ENCODE measurements at regions not wholly inside any gene's neighbourhood (a gene's known extent, or its start where the extent isn't known, plus 50 kb on each side); places are given as distances from the start of the nearest gene placed in this dataset.

DNA sequence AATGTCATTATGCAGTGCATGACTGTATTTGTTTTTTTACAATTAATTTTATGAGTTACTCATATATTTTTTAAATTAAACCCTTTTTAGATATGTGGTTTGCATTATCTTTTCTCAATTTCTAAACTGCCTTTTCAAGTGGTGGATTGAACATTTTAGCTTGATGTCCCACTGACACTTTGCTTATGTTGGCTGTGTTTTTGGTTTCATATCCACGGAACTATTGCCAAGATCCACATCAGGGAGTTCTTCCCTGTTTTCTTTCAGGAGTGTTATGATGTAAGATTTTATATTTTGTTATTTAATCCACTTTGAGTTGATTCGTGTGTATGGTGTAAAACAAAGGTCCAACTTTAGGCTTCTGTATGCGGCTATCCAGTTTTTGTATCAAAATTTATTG, 1144.9 kb upstream of the EYS start:
- H3K4me1 Mint-ChIP-seq = no peaks in the 10 kb centered on the region
- Histone ChIP-seq H3K4me1 (ENCODE audit: control insufficient read depth, insufficient read depth, low read length) (no peaks in the 10 kb centered on the region), H3K27me3 (ENCODE audit: control insufficient read depth, insufficient read depth, low read length) (no peaks in the 10 kb centered on the region), H3K9me3 (ENCODE audit: control insufficient read depth, insufficient read depth, low read length) (peaks cover 4% of the 10 kb centered on the region), H3K27ac (ENCODE audit: low read length) (no peak overlapping the region), H3K4me3 (ENCODE audit: low read length) (no peak overlapping the region), H3K36me3 (ENCODE audit: control insufficient read depth, insufficient read depth, low read length) (no peaks in the 10 kb centered on the region)
- intact Hi-C loops (cut with micrococcal nuclease) = no loop called here
- H3K27me3 Mint-ChIP-seq (ENCODE audit: low read depth in 2 of 2) = no peaks in the 10 kb centered on the region
- DNase-seq (no peak), ATAC-seq (no peak)
- peaks cover 12% of the 10 kb centered on the region for H3K36me3 Mint-ChIP-seq
- no peak overlapping the region for H3K4me3 Mint-ChIP-seq
- TF ChIP-seq, protein P1, sequence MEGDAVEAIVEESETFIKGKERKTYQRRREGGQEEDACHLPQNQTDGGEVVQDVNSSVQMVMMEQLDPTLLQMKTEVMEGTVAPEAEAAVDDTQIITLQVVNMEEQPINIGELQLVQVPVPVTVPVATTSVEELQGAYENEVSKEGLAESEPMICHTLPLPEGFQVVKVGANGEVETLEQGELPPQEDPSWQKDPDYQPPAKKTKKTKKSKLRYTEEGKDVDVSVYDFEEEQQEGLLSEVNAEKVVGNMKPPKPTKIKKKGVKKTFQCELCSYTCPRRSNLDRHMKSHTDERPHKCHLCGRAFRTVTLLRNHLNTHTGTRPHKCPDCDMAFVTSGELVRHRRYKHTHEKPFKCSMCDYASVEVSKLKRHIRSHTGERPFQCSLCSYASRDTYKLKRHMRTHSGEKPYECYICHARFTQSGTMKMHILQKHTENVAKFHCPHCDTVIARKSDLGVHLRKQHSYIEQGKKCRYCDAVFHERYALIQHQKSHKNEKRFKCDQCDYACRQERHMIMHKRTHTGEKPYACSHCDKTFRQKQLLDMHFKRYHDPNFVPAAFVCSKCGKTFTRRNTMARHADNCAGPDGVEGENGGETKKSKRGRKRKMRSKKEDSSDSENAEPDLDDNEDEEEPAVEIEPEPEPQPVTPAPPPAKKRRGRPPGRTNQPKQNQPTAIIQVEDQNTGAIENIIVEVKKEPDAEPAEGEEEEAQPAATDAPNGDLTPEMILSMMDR (IDR thresholded peaks at IDR 0.05) = no peak
- H3K27ac Mint-ChIP-seq = no peak overlapping the region
- 100% methylated on average over 1 of the region's 3 CpGs for WGBS (ENCODE audit: insufficient coverage)
- H3K9me3 Mint-ChIP-seq = peaks cover 16 to 24% of the 10 kb centered on the region in 2 donors

DNA sequence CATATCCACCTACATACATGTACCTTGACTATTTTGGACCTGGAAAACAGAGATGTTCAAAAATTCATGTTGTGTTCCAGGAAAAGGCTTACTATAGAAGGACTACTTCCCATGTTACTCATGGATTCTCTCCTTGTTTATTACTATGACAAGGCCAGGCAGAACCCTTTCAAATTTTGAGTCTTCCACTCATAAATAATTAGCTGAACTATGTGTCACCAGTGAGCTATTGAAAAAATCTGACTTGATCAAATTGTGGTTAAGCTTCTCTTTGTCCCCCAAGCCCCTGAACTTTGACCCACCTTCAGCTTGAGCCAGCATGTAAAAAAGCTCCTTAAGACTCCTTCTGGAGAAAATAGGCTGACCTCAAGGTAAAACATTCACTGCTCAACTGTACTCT, 1142.8 kb upstream of the EYS start:
- Histone ChIP-seq H3K27ac (ENCODE audit: low read length) (no peak overlapping the region), H3K4me3 (ENCODE audit: low read length) (no peak overlapping the region), H3K4me1 (ENCODE audit: control insufficient read depth, insufficient read depth, low read length) (no peaks in the 10 kb centered on the region), H3K27me3 (ENCODE audit: control insufficient read depth, insufficient read depth, low read length) (no peaks in the 10 kb centered on the region), H3K36me3 (ENCODE audit: control insufficient read depth, insufficient read depth, low read length) (no peaks in the 10 kb centered on the region), H3K9me3 (ENCODE audit: control insufficient read depth, insufficient read depth, low read length) (peaks cover 4% of the 10 kb centered on the region)
- Mint-ChIP-seq H3K9me3 (peaks cover 11 to 18% of the 10 kb centered on the region in 2 donors), H3K27ac (no peak overlapping the region), H3K27me3 (ENCODE audit: low read depth in 2 of 2) (no peaks in the 10 kb centered on the region), H3K36me3 (peaks cover 6% of the 10 kb centered on the region), H3K4me1 (no peaks in the 10 kb centered on the region), H3K4me3 (no peak overlapping the region)
- TF ChIP-seq, protein P1 (IDR thresholded peaks at IDR 0.05) = no peak
- intact Hi-C loops (cut with micrococcal nuclease) = no loop called here
- ATAC-seq (no peak), DNase-seq (no peak)

DNA sequence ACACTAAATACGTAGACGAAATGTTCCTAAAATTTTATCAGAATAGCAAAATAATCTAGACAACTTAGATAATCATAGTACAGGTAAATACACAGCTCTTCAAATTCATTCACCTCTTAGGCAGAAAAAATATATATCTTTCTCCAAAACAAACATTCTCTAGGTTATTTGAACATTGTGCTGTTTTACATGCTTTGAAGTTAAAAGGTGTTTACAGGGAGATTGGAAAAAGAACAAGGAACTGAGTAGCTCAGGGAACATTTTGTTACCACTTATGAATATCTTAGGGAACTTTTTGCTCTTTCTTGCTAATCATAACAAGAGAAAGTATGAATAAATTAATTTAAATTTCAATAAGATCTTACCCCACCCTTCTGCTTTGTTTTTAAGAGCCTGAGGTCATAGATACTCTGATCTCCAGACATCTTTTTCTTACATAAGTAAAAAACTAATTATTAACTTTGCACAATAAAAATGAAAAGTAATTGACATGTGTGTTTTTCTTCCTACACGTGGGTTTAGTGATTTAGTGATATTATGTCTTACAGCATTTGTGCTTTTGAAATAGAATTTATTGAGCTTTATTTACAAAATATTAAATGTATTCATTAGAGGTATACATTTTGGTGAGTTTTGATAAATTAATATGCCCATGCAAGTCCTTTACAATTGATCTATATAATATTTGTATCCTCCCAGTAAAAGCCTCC, 1141.4 kb upstream of the EYS start:
- H3K36me3 Mint-ChIP-seq = peaks cover 6% of the 10 kb centered on the region
- H3K27me3 ChIP-seq (ENCODE audit: control insufficient read depth, insufficient read depth, low read length) = no peaks in the 10 kb centered on the region
- no peaks in the 10 kb centered on the region for H3K4me1 Mint-ChIP-seq
- DNase-seq (no peak), ATAC-seq (no peak)
- H3K27ac ChIP-seq (ENCODE audit: low read length) = no peak overlapping the region
- no peaks in the 10 kb centered on the region for H3K36me3 ChIP-seq (ENCODE audit: control insufficient read depth, insufficient read depth, low read length)
- H3K4me1 ChIP-seq (ENCODE audit: control insufficient read depth, insufficient read depth, low read length) = no peaks in the 10 kb centered on the region
- H3K4me3 ChIP-seq (ENCODE audit: low read length) = no peak overlapping the region
- no peaks in the 10 kb centered on the region for H3K27me3 Mint-ChIP-seq (ENCODE audit: low read depth in 2 of 2)
- intact Hi-C loops (cut with micrococcal nuclease) = no loop called here
- no peak overlapping the region for H3K4me3 Mint-ChIP-seq
- no peaks in the 10 kb centered on the region for H3K9me3 ChIP-seq (ENCODE audit: control insufficient read depth, insufficient read depth, low read length)
- H3K9me3 Mint-ChIP-seq = peaks cover 7 to 14% of the 10 kb centered on the region in 2 donors
- WGBS (ENCODE audit: insufficient coverage) = 100% methylated on average over 2 of the region's 3 CpGs
- TF ChIP-seq, protein P1 (IDR thresholded peaks at IDR 0.05) = no peak
- no peak overlapping the region for H3K27ac Mint-ChIP-seq

DNA sequence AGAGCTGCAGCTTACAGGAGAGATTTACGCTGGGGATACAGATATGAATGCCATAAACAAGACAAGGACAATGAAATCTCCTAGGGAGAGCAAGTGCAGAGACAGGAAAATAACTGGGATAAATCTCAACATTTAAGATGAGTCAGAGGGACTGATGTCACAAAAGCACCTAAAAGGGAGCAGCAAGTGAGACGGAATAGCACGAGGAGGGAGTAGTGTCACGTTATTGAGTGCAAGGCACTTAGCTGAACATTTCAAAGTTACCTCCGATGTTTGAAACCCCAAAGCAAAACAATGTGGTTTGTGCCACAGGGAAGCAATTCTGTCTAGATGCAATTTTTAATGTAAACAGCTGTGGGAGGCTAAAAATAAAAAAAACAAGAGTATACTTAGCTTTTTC, 1131.7 kb upstream of the EYS start:
- DNase-seq (no peak), ATAC-seq (no peak)
- H3K9me3 ChIP-seq (ENCODE audit: control insufficient read depth, insufficient read depth, low read length) = no peaks in the 10 kb centered on the region
- no peak overlapping the region for H3K27ac ChIP-seq (ENCODE audit: low read length)
- no peak overlapping the region for H3K4me3 Mint-ChIP-seq
- no peaks in the 10 kb centered on the region for H3K4me1 ChIP-seq (ENCODE audit: control insufficient read depth, insufficient read depth, low read length)
- H3K9me3 Mint-ChIP-seq = peaks cover 18 to 21% of the 10 kb centered on the region in 2 donors
- WGBS (ENCODE audit: insufficient coverage) = 83% methylated on average over 5 of the region's 5 CpGs
- no peaks in the 10 kb centered on the region for H3K4me1 Mint-ChIP-seq
- H3K27me3 Mint-ChIP-seq (ENCODE audit: low read depth in 2 of 2) = no peaks in the 10 kb centered on the region
- peaks cover 12% of the 10 kb centered on the region for H3K36me3 Mint-ChIP-seq
- H3K36me3 ChIP-seq (ENCODE audit: control insufficient read depth, insufficient read depth, low read length) = no peaks in the 10 kb centered on the region
- TF ChIP-seq, protein P1 (IDR thresholded peaks at IDR 0.05) = no peak
- no peak overlapping the region for H3K27ac Mint-ChIP-seq
- intact Hi-C loops (cut with micrococcal nuclease) = no loop called here
- no peak overlapping the region for H3K4me3 ChIP-seq (ENCODE audit: low read length)
- H3K27me3 ChIP-seq (ENCODE audit: control insufficient read depth, insufficient read depth, low read length) = no peaks in the 10 kb centered on the region
